ENCODE measurements at regions not wholly inside any gene's neighbourhood (a gene's known extent, or its start where the extent isn't known, plus 50 kb on each side); places are given as distances from the start of the nearest gene placed in this dataset.

GRCh38 chr1:189538271-189538670 lies 939.4 kb downstream of the BRINP3 start:
- TF ChIP-seq CTCF (IDR thresholded peaks at IDR 0.05; ENCODE audit: insufficient read depth, low read length, poor library complexity, severe bottlenecking) = no peak
- no peaks in the 10 kb centered on the region for H3K36me3 ChIP-seq (ENCODE audit: control insufficient read depth, insufficient read depth, low read length)
- H3K4me3 ChIP-seq (replicated peaks; ENCODE audit: low read depth, low read length) = no peak overlapping the region
- no peak for DNase-seq (ENCODE audit: extremely low read depth, insufficient read length)
- H3K27me3 ChIP-seq (replicated peaks; ENCODE audit: control insufficient read depth, insufficient read depth, low read length) = no peaks in the 10 kb centered on the region

GRCh38 chr1:189550498-189550897 lies 927.2 kb downstream of the BRINP3 start:
- H3K36me3 ChIP-seq (ENCODE audit: control insufficient read depth, insufficient read depth, low read length) = no peaks in the 10 kb centered on the region
- no peaks in the 10 kb centered on the region for H3K27me3 ChIP-seq (replicated peaks; ENCODE audit: control insufficient read depth, insufficient read depth, low read length)
- no peak for DNase-seq (ENCODE audit: extremely low read depth, insufficient read length)
- H3K4me3 ChIP-seq (replicated peaks; ENCODE audit: low read depth, low read length) = no peak overlapping the region
- no peak for TF ChIP-seq CTCF (IDR thresholded peaks at IDR 0.05; ENCODE audit: insufficient read depth, low read length, poor library complexity, severe bottlenecking)

DNA sequence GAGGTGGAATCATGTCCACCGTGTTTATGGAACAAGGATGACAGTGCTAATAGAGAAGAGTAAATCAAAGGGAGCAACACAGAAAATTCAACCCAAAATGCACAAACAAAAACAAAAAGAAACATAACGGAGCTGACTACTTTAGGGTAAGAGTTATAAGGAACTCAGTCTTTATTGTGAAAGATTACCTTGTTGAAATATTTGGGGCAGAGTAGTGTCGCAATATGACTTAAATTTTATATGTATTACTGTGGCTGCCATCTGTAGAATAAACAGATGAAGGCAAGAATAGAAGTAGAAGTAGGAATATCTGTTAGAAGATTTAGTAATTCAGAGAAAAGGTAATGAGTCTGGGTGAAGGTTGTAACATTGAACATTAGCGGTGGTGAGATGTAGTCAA lies 913.9 kb downstream of the BRINP3 start:
- TF ChIP-seq CTCF (IDR thresholded peaks at IDR 0.05; ENCODE audit: insufficient read depth, low read length, poor library complexity, severe bottlenecking) = no peak
- Histone ChIP-seq H3K36me3 (ENCODE audit: control insufficient read depth, insufficient read depth, low read length) (no peaks in the 10 kb centered on the region), H3K27me3 (replicated peaks; ENCODE audit: control insufficient read depth, insufficient read depth, low read length) (no peaks in the 10 kb centered on the region), H3K4me3 (replicated peaks; ENCODE audit: low read depth, low read length) (no peak overlapping the region)
- DNase-seq (ENCODE audit: extremely low read depth, insufficient read length) = no peak

DNA sequence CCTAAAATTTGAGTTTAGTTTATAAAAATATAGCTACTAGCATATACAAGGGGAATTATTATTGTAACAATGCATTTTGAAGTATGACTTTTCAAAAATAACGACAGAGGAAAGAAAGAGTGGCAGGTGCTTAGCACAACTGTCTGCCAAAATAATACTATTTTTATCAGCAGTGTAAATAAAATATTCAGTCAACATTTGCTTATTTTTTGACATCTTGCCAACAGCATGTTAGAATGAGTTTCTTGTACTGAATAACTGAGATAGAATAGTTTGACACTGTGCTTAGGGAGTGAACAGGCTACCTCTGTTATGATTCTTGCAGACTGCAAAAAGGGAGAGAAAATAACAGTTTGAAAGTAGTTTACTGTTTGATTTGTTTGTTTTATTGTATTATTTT lies 909.8 kb downstream of the BRINP3 start:
- Histone ChIP-seq H3K4me3 (replicated peaks; ENCODE audit: low read depth, low read length) (no peak overlapping the region), H3K36me3 (ENCODE audit: control insufficient read depth, insufficient read depth, low read length) (no peaks in the 10 kb centered on the region), H3K27me3 (replicated peaks; ENCODE audit: control insufficient read depth, insufficient read depth, low read length) (no peaks in the 10 kb centered on the region)
- DNase-seq (ENCODE audit: extremely low read depth, insufficient read length) = no peak
- no peak for TF ChIP-seq CTCF (IDR thresholded peaks at IDR 0.05; ENCODE audit: insufficient read depth, low read length, poor library complexity, severe bottlenecking)

GRCh38 chr1:189596197-189596596 lies 881.5 kb downstream of the BRINP3 start:
- no peak for DNase-seq (ENCODE audit: extremely low read depth, insufficient read length)
- Histone ChIP-seq H3K4me3 (replicated peaks; ENCODE audit: low read depth, low read length) (no peak overlapping the region), H3K27me3 (replicated peaks; ENCODE audit: control insufficient read depth, insufficient read depth, low read length) (no peaks in the 10 kb centered on the region), H3K36me3 (ENCODE audit: control insufficient read depth, insufficient read depth, low read length) (no peaks in the 10 kb centered on the region)
- no peak for TF ChIP-seq CTCF (IDR thresholded peaks at IDR 0.05; ENCODE audit: insufficient read depth, low read length, poor library complexity, severe bottlenecking)

DNA sequence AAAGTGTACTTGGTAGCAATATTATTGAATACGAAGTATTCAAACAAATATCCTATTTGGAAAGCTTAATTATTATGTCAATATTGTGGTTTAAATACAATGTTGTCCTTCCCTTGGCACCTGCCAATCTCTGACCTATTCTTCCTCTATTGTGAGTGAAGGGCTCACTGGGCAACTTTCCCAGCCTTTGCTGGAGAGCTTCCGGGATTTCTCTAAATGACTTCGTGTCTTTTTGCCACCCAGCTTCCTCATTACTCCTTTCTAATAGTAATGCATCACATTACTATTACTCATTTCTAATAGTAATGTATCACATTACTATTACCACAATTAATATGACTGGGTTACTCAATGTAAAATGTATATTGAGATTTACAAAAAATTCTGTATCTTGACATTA lies 880.6 kb downstream of the BRINP3 start:
- H3K27me3 ChIP-seq (replicated peaks; ENCODE audit: control insufficient read depth, insufficient read depth, low read length) = no peaks in the 10 kb centered on the region
- DNase-seq (ENCODE audit: extremely low read depth, insufficient read length) = no peak
- H3K4me3 ChIP-seq (replicated peaks; ENCODE audit: low read depth, low read length) = no peak overlapping the region
- no peaks in the 10 kb centered on the region for H3K36me3 ChIP-seq (ENCODE audit: control insufficient read depth, insufficient read depth, low read length)
- no peak for TF ChIP-seq CTCF (IDR thresholded peaks at IDR 0.05; ENCODE audit: insufficient read depth, low read length, poor library complexity, severe bottlenecking)

All from GM06990 (cell line).